ENCODE measurements at regions not wholly inside any gene's neighbourhood (a gene's known extent, or its start where the extent isn't known, plus 50 kb on each side); places are given as distances from the start of the nearest gene placed in this dataset.
"Not testable (repeated sequence)": the region's sequence is repeated elsewhere in the genome, so short reads cannot be mapped to it uniquely, and the experiment has no call there.

- no peak for DNase-seq
Observed at GRCh38 chr10:36538953-36539586, 586.3 kb upstream of the ANKRD30A start.

DNA sequence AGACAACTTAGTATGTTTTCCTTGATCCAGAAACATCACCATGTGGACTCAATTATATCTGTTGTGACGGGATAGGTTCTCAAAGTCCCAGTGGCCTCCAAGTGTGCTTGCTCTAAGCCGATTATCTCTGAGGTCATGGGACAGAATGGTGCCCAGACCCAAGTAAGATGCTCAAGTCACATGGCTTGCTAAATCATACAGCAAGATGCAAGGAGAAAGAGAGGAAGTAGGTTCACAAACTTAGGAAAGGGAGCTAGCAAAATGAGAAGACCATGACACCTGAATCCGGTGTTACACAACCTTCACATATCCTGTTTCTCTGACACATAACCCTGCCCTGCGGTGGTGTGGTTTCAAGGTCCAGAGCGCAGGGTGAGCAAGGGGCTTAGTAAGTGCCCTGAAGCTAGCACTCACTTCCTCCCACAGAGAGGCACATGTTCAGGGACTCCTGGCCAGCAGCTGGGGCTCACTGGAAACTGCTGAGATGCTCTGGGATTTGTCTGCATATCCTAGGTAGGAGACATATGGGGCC lies 590.9 kb upstream of the ANKRD30A start:
- no peak for DNase-seq

DNA sequence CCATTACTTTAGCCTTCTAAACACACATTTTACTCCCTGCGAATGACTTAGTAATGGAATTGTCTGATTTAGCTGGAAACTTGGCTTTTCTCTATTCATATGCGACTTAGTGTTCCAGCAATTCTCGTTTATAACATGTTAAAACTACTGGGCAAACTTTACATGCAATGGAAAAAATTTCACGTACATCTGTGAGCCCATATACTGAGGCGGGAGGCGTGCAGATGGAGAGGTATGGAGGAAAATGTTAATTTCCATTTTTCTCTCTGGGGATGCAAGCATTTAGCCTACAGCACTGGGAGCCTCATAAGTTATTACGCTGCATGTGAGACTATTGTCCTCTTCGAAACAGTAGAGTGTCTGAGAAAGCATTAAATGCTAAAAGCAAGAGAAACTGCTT lies 591.5 kb upstream of the ANKRD30A start:
- DNase-seq: no peak

DNA sequence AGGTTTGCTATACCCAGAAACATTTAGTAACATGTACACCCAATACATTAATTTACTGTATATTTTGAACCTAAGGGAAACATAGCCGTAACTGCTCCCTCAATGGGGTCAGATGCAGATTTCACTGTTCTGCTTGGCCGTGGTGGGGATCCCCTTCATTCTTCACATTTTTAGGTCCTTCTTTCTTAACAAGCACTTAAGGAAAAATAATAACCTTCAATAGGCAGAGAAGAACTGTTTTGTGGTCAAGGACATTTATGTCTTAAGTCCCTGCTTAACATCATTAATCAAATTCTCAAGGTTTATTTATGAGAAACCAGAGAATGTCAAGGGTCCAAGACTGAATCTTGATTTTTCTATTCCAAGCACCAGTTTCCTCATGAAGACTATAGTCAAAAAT lies 592.1 kb upstream of the ANKRD30A start:
- no peak for DNase-seq

DNA sequence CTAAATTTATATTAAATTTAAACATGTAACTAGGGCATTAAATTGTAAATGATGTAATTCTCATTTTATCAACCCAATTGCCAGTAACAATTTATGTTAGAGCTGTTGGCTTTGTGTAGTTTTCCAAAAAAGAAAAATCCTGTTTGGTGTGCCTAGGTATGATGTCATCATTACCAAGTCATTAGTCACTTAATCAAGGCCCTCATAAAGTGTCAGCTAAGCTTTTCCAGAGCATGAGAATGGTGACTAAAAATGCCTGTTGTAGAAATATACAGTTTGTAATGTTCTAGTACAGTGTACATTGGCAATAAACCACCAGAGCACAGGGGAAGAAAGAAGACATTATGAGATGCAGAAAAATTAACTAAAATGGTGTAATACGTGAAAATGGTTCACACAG lies 593.8 kb upstream of the ANKRD30A start:
- no peak for DNase-seq

DNA sequence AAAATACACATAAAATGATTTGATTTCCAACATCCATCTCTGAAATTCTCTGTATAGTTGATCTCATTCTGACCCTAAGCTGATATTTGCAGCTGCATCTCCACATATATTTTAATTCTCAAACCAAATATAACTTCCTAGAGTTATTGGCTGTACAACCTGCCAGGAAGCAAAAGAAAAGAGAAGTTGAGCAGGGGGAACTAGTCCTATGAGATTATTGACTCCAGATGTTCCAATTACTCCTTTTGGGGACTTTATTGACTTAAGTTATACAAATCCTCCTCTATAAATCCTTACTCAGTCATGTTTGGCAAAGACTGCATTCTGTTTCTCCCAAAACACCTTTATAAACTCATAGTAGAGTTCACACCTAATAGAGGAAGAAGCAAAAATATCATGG lies 599.4 kb upstream of the ANKRD30A start:
- no peak for DNase-seq

- not testable (repeated sequence) for DNase-seq
Observed at GRCh38 chr10:36524126-36524525, 601.3 kb upstream of the ANKRD30A start.

DNA sequence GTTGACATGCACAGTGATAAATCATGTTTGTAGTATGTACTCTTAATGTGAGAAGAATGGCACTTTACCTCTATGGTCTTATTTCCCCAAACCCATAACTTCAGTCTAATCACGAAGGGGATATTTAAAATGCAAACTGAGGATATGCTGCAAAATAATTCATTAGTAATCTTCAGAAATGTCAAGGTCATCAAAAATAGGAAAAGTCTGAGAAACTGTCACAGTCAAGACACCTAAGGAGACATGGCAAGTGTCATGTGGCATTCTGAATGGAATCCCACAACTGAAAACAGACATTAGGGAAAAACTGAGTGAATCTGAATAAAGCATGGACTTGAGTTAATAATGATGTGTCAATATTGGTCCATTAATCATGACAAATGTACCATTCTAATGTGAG lies 605.5 kb upstream of the ANKRD30A start:
- DNase-seq: no peak

- DNase-seq: no peak
Observed at GRCh38 chr10:36516281-36516680, 609.1 kb upstream of the ANKRD30A start.

GRCh38 chr10:36515319-36515718 lies 610.1 kb upstream of the ANKRD30A start:
- no peak for DNase-seq

DNA sequence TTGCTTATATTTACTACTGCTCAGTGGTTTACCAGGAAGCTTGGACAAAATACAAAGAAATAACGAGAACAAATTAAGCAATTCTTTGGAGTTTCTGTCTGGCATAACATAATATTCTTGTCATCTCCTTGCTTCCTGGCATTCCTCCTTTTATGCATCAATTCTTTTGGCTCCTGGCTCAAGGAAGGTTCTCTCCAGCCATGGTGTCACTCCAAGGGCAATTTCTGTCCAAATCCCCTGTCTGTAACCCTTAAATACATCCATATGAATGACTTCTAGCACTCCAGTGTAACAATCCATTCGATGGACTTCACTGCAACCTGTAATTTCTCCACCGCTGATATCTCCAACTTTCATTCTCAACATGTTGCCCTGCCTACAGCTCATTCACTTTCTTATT lies 617.7 kb upstream of the ANKRD30A start:
- DNase-seq: no peak

GRCh38 chr10:36506697-36507496 lies 618.5 kb upstream of the ANKRD30A start:
- no peak for DNase-seq

GRCh38 chr10:36506261-36506660 lies 619.1 kb upstream of the ANKRD30A start:
- no peak for DNase-seq

- no peak for DNase-seq
Observed at GRCh38 chr10:36504758-36505157, 620.6 kb upstream of the ANKRD30A start.

GRCh38 chr10:36500266-36500665 lies 625.1 kb upstream of the ANKRD30A start:
- DNase-seq: no peak

DNA sequence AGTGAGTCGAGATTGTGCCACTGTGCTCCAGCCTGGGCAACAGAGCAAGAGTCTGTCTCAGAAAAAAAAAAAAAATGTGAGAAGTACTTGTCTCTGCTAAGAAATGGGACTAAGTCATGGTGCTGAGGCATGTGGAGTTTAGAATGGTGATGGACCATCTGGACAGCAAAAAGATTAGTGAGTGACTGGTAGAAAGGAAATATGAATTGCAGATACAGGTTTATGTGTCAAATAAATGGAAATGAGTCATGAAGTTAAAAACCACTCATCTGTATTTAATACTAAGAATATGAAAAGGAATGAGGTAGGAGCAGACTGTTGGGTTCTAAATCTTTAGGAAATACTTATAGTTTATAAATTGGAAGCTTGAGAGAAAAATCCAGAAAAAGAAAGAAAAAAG lies 625.7 kb upstream of the ANKRD30A start:
- no peak for DNase-seq

DNA sequence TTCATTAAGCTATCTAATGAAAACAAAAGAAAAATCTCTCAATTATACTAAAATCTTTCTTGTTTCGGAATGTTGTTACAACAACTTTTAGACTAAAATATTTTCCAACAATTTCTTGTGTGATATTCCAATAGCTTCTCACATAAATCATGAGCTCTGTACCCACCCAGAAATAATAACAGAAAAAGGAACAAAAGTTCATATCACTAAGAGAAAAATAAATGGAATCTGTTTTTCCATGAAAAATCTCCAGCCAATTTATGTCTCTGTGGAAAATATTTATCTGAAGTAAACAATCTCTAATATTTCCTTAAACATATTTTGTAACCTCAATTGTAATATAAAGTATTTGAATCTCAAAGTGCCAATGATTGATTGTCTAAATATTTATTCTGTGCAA lies 628.6 kb upstream of the ANKRD30A start:
- DNase-seq: no peak

GRCh38 chr10:36494371-36494770 lies 631.0 kb upstream of the ANKRD30A start:
- DNase-seq: no peak

- DNase-seq: no peak
Observed at GRCh38 chr10:36493516-36493880, 631.9 kb upstream of the ANKRD30A start.

DNA sequence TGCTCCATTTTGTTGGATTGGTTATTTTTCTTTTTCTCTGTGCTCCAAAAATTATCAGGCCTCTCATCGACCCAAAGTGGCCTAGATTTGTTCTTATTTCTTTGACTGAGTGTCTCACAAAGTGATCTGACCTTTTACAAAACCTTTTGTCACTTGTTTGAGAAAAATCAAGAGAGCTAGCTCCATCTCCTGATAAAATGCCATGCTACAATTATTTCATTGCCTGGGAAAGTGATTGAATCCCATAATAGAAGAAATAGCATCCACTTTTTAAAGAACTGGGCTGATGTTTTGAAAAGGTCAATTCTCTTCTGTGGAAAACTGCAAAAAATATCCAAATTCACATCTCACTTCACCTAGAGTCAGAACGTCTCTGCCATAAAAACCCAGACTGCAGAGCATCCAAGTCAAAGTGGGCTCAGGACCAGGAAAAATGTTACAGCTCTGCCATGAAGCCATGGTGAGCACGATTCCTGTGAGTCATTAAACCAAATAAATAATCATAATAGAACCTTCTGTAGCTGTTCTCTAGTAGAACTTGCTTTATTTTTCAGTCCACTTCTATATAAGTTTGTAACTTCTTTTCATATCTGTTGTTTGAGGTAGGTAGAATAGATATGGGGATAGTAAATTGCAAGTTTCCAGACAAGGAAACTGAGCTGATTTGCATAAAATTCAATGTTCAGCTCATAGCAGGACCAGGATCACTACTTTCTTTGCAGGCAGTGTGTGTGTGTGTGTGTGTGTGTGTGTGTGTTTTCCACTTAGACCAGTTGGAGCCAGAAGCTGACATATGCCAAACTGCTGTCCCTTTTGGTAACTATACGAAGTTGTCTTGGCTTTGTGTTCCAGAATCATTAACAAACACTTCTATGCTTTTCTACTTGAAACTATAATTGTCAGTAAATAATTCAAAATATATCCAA lies 632.5 kb upstream of the ANKRD30A start:
- no peak for DNase-seq

DNA sequence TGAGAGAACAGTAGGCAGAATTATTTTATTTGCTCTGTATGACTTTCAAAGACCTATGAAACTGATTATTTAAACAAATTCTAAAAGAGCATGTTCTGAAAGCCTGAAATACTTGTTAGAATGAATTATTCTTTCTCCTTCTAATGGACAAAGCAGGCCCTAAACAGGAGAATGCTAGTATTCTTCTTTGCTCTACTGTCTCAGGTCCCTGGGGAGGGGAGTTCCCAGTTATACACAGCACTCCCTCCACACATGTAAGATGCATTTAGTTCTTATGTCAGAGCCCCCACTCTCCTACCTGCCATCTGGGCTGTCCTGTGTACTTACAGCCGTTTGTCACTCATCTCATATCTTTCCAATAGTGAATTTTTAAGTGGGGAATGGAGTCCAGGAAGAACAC lies 633.5 kb upstream of the ANKRD30A start:
- no peak for DNase-seq

- no peak for DNase-seq
Observed at GRCh38 chr10:36489611-36490228, 635.7 kb upstream of the ANKRD30A start.

DNA sequence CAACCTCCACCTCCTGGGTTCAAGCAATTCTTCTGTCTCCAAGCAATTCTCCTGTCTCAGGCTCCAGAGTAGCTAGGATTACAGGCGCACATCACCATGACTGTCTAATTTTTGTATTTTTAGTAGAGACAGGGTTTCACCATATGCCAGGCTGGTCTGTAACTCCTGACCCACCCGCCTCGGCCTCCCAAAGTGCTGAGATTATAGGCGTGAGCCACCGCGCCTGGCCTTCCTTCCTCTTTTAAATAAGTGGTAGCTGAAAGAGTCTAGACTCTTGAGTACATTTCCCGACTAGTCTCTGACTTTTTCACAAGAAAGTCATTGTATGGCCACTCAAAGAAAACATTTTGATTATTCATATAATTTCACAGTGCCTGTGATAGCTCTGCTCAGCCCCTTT lies 636.2 kb upstream of the ANKRD30A start:
- DNase-seq: no peak
